ENCODE measurements at regions not wholly inside any gene's neighbourhood (a gene's known extent, or its start where the extent isn't known, plus 50 kb on each side); places are given as distances from the start of the nearest gene placed in this dataset.

- DNase-seq: no peak
These were observed 1622.8 kb downstream of the HACE1 start for GRCh38 chr6:103236923-103237322.

- no peak for DNase-seq
These were observed 1628.5 kb downstream of the HACE1 start for GRCh38 chr6:103231181-103231580.

- DNase-seq: no peak
These were observed 1643.9 kb downstream of the HACE1 start for GRCh38 chr6:103215847-103216246.

- DNase-seq: no peak
These were observed 1649.0 kb downstream of the HACE1 start for GRCh38 chr6:103210686-103211085.

GRCh38 chr6:103198386-103198785 lies 1661.3 kb downstream of the HACE1 start:
- DNase-seq: no peak

- DNase-seq: no peak
These were observed 1666.3 kb downstream of the HACE1 start for GRCh38 chr6:103193413-103193812.

GRCh38 chr6:103191391-103192093 lies 1668.2 kb downstream of the HACE1 start:
- no peak for DNase-seq

GRCh38 chr6:103184776-103185175 lies 1674.9 kb downstream of the HACE1 start:
- DNase-seq: no peak

GRCh38 chr6:103183831-103184411 lies 1675.8 kb downstream of the HACE1 start:
- DNase-seq: no peak

GRCh38 chr6:103178193-103178592 lies 1681.5 kb downstream of the HACE1 start:
- DNase-seq: no peak

GRCh38 chr6:103177791-103178190 lies 1681.9 kb downstream of the HACE1 start:
- no peak for DNase-seq

GRCh38 chr6:103175056-103175455 lies 1684.7 kb downstream of the HACE1 start:
- no peak for DNase-seq

- DNase-seq: no peak
These were observed 1692.2 kb downstream of the HACE1 start for GRCh38 chr6:103167345-103168071.

- no peak for DNase-seq
These were observed 1704.7 kb downstream of the HACE1 start for GRCh38 chr6:103154779-103155572.

- DNase-seq: no peak
These were observed 1706.7 kb downstream of the HACE1 start for GRCh38 chr6:103153016-103153415.

GRCh38 chr6:103142902-103143301 lies 1716.8 kb downstream of the HACE1 start:
- DNase-seq: no peak

- no peak for DNase-seq
These were observed 1719.3 kb downstream of the HACE1 start for GRCh38 chr6:103140308-103141027.

- no peak for DNase-seq
These were observed 1720.3 kb downstream of the HACE1 start for GRCh38 chr6:103139377-103139776.

GRCh38 chr6:103124471-103124870 lies 1731.0 kb downstream of the GRIK2 start:
- no peak for DNase-seq

GRCh38 chr6:103122766-103123601 lies 1729.5 kb downstream of the GRIK2 start:
- no peak for DNase-seq

GRCh38 chr6:103119056-103119455 lies 1725.5 kb downstream of the GRIK2 start:
- DNase-seq: no peak

- DNase-seq: no peak
These were observed 1721.1 kb downstream of the GRIK2 start for GRCh38 chr6:103114582-103114981.

Measured in CD4-positive, alpha-beta T cell treated with Interferon alpha-2 for 1 hour (primary cell).